ENCODE measurements at regions not wholly inside any gene's neighbourhood (a gene's known extent, or its start where the extent isn't known, plus 50 kb on each side); places are given as distances from the start of the nearest gene placed in this dataset.

DNA sequence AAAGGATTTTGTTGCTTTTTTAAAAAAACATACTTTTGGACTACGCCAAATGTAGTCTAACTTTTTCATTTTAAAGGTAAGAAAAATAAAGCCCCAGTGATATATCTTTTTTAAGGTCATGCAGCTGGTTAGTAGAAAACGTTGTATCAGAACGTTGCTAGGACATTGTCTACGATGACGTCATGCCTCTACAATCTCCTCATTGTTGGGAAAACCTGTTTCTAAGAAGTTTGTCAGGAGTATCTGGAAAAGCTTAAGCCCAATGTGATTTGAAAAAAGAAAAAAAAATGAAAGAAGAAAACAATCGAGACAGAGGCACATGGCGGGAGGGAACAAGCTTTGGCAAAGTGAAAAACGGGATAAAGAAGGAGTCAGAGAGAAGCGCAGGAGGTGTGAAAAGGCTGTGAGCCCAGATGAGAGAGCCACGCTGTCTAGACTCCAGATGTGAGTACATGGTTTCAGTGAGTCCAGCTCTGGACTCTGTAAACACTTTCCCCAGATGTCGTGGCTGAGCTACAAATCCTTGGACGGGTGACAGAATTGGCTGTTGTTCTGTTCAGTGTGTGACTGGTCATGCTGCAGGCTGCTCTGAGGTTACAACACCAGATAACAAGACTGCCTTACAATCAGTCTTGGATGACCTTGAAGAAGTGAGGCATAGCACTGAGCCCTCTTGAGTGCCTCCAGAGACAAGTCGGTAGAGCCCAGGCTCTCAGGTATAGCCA lies 656.7 kb upstream of the ID4 start:
- H3K9me3 ChIP-seq (replicated peaks; ENCODE audit: control insufficient read depth, insufficient read depth, low read length): no peaks in the 10 kb centered on the region
- no peak overlapping the region for H3K27ac ChIP-seq (ENCODE audit: control insufficient read depth, insufficient read depth)
- WGBS (ENCODE audit: insufficient coverage, insufficient replicate concordance, low lambda C conversion rate, missing lambda C conversion rate): 20% methylated on average over 12 of the region's 13 CpGs
- no peak overlapping the region for H3K9ac ChIP-seq (ENCODE audit: control insufficient read depth, insufficient read depth, low read length)
- BruUV-seq (replicated peaks): no TSS peak
- no peaks in the 10 kb centered on the region for H3K27me3 ChIP-seq (replicated peaks in 1 of 2; ENCODE audit: control insufficient read depth in 2 of 2, insufficient read depth in 2 of 2, low read length in 1 of 2)
- H3K79me2 ChIP-seq (ENCODE audit: control insufficient read depth, insufficient read depth, low read length): no peaks in the 10 kb centered on the region
- DNase-seq (ENCODE audit: low read depth, low spot score): no peak
- H3K4me3 ChIP-seq: no peak overlapping the region
- SMC1A ChIA-PET (ENCODE audit: uncharacterized antibody, unreplicated experiment): no interaction called here
- peak; percentile 63 for TF ChIP-seq ATF7 (IDR thresholded peaks at IDR 0.05; ENCODE audit: low read depth)
- TF ChIP-seq EZH2 (IDR thresholded peaks at IDR 0.05; ENCODE audit: borderline replicate concordance, control insufficient read depth, low read depth, low read length): no peak
- TF ChIP-seq EP300 (IDR thresholded peaks at IDR 0.05; ENCODE audit: borderline replicate concordance in 1 of 2, control insufficient read depth in 1 of 2, low read depth in 2 of 2, low read length in 2 of 2): no peak
- no peaks in the 10 kb centered on the region for H3K4me1 ChIP-seq (ENCODE audit: control insufficient read depth, insufficient read depth, low read length)
- in situ Hi-C loops (cut with MboI): no loop called here
- H4K20me1 ChIP-seq (ENCODE audit: control insufficient read depth, insufficient read depth): no peaks in the 10 kb centered on the region
- RAD21 ChIA-PET (ENCODE audit: unreplicated experiment): no interaction called here
- POLR2A ChIA-PET: no interaction called here
- intact Hi-C loops (cut with micrococcal nuclease; ENCODE audit: unreplicated experiment): no loop called here
- H2AFZ ChIP-seq (ENCODE audit: control insufficient read depth, low read depth, low read length): no peak overlapping the region
- CTCF ChIA-PET: no interaction called here
- FAIRE-seq: no peak
- no peaks in the 10 kb centered on the region for H3K36me3 ChIP-seq (ENCODE audit: control insufficient read depth in 2 of 2, insufficient read depth in 2 of 2, low read length in 1 of 2)
- H3K4me2 ChIP-seq (ENCODE audit: control insufficient read depth, insufficient read depth): no peak overlapping the region
- no peak for ATAC-seq

DNA sequence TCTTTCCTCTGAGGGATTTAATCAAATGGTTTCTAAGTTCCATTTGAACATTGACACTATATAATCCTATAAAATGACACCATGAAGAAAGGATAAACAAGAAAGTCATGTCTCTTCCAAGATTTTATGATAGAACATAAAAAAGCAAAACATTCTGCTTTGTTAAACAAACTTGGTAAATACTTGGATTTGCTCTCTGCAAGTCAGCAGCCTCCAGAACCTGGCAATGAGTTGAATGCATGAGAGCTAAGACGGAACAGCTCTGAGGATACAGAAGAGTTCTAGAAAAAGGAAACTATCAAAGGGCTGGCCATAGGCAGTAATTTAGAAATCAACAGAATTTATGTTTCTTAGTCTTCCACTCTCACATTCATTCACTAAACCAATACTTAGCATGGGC lies 656.0 kb upstream of the ID4 start:
- ChIA-PET SMC1A (ENCODE audit: uncharacterized antibody, unreplicated experiment) (no interaction called here), RAD21 (ENCODE audit: unreplicated experiment) (no interaction called here), CTCF (no interaction called here), POLR2A (no interaction called here)
- in situ Hi-C loops (cut with MboI): no loop called here
- Histone ChIP-seq H3K27me3 (replicated peaks in 1 of 2; ENCODE audit: control insufficient read depth in 2 of 2, insufficient read depth in 2 of 2, low read length in 1 of 2) (no peaks in the 10 kb centered on the region), H3K4me3 (no peak overlapping the region), H3K27ac (ENCODE audit: control insufficient read depth, insufficient read depth) (no peak overlapping the region), H3K79me2 (ENCODE audit: control insufficient read depth, insufficient read depth, low read length) (no peaks in the 10 kb centered on the region), H3K9ac (ENCODE audit: control insufficient read depth, insufficient read depth, low read length) (no peak overlapping the region), H4K20me1 (ENCODE audit: control insufficient read depth, insufficient read depth) (no peaks in the 10 kb centered on the region), H3K36me3 (ENCODE audit: control insufficient read depth in 2 of 2, insufficient read depth in 2 of 2, low read length in 1 of 2) (no peaks in the 10 kb centered on the region), H3K9me3 (replicated peaks; ENCODE audit: control insufficient read depth, insufficient read depth, low read length) (no peaks in the 10 kb centered on the region), H2AFZ (ENCODE audit: control insufficient read depth, low read depth, low read length) (no peak overlapping the region), H3K4me2 (ENCODE audit: control insufficient read depth, insufficient read depth) (no peak overlapping the region), H3K4me1 (ENCODE audit: control insufficient read depth, insufficient read depth, low read length) (no peaks in the 10 kb centered on the region)
- ATAC-seq (no peak), FAIRE-seq (no peak), DNase-seq (ENCODE audit: low read depth, low spot score) (no peak)
- intact Hi-C loops (cut with micrococcal nuclease; ENCODE audit: unreplicated experiment): no loop called here
- no TSS peak for BruUV-seq (replicated peaks)
- 88% methylated on average over 1 of the region's 1 CpG for WGBS (ENCODE audit: insufficient coverage, insufficient replicate concordance, low lambda C conversion rate, missing lambda C conversion rate)
- TF ChIP-seq EGR1 (IDR thresholded peaks at IDR 0.05; ENCODE audit: borderline replicate concordance in 1 of 2, low read depth in 2 of 2, low read length in 2 of 2) (no peak), RBBP5 (conservative IDR thresholded peaks at IDR 0.05) (no peak), SREBF1 (IDR thresholded peaks at IDR 0.05; ENCODE audit: low read length) (no peak), ZNF24 (IDR thresholded peaks at IDR 0.05) (no peak), MYB (IDR thresholded peaks at IDR 0.05; ENCODE audit: borderline replicate concordance, low read depth, low read length) (no peak), MXI1 (IDR thresholded peaks at IDR 0.05; ENCODE audit: low read depth, low read length) (no peak)
- TF ChIP-seq, protein P1, sequence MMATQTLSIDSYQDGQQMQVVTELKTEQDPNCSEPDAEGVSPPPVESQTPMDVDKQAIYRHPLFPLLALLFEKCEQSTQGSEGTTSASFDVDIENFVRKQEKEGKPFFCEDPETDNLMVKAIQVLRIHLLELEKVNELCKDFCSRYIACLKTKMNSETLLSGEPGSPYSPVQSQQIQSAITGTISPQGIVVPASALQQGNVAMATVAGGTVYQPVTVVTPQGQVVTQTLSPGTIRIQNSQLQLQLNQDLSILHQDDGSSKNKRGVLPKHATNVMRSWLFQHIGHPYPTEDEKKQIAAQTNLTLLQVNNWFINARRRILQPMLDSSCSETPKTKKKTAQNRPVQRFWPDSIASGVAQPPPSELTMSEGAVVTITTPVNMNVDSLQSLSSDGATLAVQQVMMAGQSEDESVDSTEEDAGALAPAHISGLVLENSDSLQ (IDR thresholded peaks at IDR 0.05): no peak
- TF ChIP-seq, protein P2, sequence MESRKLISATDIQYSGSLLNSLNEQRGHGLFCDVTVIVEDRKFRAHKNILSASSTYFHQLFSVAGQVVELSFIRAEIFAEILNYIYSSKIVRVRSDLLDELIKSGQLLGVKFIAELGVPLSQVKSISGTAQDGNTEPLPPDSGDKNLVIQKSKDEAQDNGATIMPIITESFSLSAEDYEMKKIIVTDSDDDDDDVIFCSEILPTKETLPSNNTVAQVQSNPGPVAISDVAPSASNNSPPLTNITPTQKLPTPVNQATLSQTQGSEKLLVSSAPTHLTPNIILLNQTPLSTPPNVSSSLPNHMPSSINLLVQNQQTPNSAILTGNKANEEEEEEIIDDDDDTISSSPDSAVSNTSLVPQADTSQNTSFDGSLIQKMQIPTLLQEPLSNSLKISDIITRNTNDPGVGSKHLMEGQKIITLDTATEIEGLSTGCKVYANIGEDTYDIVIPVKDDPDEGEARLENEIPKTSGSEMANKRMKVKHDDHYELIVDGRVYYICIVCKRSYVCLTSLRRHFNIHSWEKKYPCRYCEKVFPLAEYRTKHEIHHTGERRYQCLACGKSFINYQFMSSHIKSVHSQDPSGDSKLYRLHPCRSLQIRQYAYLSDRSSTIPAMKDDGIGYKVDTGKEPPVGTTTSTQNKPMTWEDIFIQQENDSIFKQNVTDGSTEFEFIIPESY (IDR thresholded peaks at IDR 0.05): no peak

All from GM12878 (cell line).